GM13976 (cell line): ENCODE measurements at regions not wholly inside any gene's neighbourhood (a gene's known extent, or its start where the extent isn't known, plus 50 kb on each side); places are given as distances from the start of the nearest gene placed in this dataset.
"Not testable (repeated sequence)": the region's sequence is repeated elsewhere in the genome, so short reads cannot be mapped to it uniquely, and the experiment has no call there.

ENCODE experiments used
- DNase-seq: peaks from one replicate; pipeline ENCODE4 v3.0.0; 2012; ENCODE audit warnings: low spot score
- in situ Hi-C: fragments of 300-500 bp; cut with MboI; formaldehyde crosslinking; loops from one replicate; pipeline ENCODE4 v1.12.0; 2022; ENCODE audit warnings: low sequenced_read_pairs, mixed read lengths, inconsistent platforms; ENCODE audit not compliant: unreplicated experiment
- TF ChIP-seq, protein P1 (sequence below): IDR thresholded peaks from 2 replicates; pipeline ENCODE4 v1.5.1; 2012; ENCODE audit warnings: borderline replicate concordance, mild to moderate bottlenecking; ENCODE audit not compliant: insufficient read depth; ENCODE audit errors: extremely low read depth, missing control alignments, control extremely low read depth

DNA sequence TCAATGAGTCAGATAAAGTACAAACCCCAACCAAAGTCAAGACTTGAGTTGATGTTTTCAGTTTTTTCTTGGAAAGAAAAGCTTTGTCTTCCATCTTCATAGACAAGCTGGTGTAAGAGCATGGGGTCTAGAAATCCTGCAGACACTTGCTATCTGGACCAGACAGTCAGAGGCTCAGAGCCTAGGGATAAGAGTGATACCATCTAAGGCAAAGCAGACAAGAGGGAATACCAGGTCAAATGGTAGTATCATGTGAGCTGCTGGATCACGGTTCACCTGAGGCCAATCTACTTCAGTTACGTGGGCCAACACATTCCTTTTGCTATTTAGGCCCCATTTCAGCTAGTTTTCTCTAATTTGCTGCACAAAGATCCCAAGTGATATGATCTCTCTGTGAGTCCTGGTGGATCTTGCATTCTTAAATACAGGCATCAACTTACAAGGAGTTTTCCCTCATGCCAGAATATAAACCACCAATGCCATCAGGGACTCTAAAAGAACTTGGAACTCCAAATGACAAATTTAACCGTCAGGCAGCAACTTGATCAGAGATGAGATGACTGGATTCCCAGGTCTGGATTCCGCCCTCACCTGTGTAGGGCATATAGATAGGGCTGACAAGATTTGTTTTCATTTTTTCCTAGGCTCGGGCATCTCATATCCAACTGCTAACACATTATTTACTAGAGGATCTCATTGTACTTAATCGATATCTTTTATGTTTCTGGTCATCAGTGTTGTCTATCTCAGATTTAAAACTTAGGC, 101.4 kb downstream of the FOXD4L6 start:
- in situ Hi-C loops: not testable (repeated sequence)

DNA sequence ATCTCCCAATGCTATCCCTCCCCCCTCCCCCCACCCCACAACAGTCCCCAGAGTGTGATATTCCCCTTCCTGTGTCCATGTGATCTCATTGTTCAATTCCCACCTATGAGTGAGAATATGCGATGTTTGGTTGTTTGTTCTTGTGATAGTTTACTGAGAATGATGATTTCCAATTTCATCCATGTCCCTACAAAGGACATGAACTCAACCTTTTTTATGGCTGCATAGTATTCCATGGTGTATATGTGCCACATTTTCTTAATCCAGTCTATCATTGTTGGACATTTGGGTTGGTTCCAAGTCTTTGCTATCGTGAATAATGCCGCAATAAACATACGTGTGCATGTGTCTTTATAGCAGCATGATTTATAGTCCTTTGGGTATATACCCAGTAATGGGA, 106.1 kb downstream of the FOXD4L6 start:
- DNase-seq, in situ Hi-C loops: not testable (repeated sequence)

More for the DNA sequence above, 101.4 kb downstream of the FOXD4L6 start:
- DNase-seq: not testable (repeated sequence)

DNA sequence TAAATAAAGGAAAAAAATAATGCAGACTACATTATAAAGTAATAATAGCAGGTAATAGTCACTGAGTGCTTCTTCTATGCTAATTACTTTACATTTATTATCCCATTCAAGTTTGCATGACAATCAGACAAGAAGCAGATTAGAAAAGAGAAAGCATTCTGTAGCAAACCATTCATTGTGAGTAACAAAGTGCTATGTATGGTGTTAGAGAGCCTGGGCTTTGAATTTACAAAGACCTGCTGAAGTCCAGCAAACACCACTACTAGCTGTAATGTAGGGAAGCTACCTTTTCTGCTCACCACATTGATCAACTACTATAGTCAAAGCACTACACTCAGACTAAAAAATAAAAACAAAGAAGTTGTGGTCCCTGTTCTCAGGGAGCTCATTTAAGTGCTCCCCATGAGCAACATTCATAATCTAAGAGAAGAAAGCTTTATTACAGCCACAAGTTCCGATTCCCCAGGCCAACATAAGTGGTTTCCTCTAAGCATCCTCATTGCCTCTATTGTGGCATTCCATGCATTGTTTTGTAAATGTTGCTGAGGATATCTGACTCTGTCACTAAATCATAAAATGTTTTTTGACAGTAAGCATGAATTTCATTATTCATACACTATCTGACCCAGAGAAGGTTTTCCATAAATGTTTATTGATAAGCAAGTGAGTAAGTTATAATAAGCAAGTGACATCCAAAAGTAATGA, 108.5 kb downstream of the FOXD4L6 start:
- in situ Hi-C loops: not testable (repeated sequence)

DNA sequence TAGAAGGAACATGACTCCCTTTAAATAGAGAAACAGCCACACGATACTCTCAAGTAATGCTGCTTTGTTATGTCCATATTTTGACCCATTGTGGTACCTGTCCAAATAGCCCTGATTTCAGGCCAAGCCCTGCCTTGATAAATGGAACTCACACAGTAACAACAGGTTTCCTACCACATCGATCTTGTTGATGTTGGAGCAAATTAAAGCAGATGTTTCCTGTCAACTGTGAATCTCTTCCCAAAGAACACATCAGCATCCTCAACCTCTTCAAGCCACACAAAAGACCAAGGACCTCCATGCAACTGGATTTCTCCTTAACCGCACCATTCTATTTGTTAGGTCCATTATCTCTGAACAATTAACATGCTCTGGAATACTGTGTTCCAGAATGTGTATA, 109.5 kb downstream of the FOXD4L6 start:
- DNase-seq, in situ Hi-C loops: not testable (repeated sequence)

More for the DNA sequence above, 108.5 kb downstream of the FOXD4L6 start:
- not testable (repeated sequence) for DNase-seq

DNA sequence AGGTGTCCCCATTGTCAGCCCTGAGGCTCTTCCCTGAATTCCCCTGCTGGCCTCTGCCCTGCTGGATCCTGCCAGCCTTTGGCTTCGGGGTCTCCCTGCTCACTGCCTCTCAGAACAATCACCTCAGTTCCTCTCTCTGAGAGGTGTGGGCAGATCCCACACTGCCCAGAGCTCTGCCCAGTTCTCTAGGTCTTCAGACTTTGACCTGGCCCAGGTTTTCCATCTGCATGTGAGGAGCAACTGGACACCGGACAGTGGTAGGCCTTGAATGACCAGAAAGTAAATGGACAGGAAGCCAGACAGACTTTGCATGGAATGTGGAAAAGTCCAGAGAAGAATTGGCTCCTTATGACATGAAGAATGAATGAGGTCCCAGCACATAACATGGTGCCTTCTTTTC, 111.8 kb downstream of the FOXD4L6 start:
- in situ Hi-C loops, DNase-seq: not testable (repeated sequence)

DNA sequence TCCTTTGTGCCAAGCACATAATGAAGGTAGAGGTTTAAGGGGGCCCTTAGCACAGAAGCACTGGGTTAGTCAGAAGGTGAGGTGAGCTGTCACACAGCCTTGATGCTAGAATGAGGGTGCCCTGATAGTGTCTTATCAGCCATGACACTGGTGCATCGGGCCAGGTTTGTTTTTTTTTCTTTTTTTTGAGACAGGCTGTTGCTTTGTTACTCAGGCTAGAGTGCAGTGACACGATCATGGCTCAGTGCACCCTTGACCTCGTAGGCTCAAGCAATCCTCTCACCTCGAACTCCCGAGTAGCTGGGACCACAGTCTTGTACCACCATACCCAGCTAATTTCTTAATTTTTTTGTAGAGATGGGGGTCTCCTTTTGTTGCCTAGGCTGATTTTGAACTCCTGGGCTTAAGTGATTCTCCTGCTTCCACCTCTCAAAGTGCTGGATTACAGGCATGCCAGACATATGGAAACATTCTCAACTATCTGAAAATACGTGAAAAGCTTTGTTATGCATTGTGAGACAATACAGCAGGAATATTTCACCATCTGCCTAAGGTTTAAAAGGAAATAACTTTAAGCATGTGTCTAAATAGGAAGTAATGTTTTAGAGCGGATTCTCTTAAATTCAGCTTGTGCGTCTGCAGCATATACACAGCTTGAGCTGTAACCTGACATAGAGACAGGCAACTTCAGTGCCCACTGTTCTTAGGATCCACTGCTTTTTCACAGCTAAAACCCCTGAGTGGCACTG, 128.4 kb downstream of the FOXD4L6 start:
- in situ Hi-C loops, DNase-seq: not testable (repeated sequence)

GRCh38 chr9:40995490-40995889, 133.0 kb downstream of the FOXD4L6 start:
- DNase-seq, in situ Hi-C loops: not testable (repeated sequence)

GRCh38 chr9:40993842-40994241, 134.6 kb downstream of the FOXD4L6 start:
- in situ Hi-C loops, DNase-seq: not testable (repeated sequence)

- in situ Hi-C loops, DNase-seq: not testable (repeated sequence)
Measured at GRCh38 chr9:40993375-40993774, 135.1 kb downstream of the FOXD4L6 start.

DNA sequence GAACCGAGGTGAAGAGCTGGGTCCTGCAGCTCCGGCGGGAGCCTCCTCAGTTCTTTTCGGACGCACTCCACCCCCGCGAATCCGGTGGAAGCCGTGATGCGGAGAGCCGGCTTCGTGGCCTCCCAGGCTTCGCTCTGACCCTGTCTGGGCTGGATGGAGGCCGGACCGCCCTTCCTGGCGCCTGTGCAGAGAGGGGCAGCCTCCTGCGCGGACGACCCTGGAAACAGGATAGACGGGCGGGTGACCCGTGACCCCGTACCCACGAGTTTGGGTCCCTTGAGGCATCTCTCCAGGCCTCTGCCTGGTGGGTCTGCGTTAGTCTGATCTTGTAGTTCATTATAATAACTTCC, 136.0 kb downstream of the FOXD4L6 start:
- in situ Hi-C loops: not testable (repeated sequence)
- peak; percentile 33 for DNase-seq

DNA sequence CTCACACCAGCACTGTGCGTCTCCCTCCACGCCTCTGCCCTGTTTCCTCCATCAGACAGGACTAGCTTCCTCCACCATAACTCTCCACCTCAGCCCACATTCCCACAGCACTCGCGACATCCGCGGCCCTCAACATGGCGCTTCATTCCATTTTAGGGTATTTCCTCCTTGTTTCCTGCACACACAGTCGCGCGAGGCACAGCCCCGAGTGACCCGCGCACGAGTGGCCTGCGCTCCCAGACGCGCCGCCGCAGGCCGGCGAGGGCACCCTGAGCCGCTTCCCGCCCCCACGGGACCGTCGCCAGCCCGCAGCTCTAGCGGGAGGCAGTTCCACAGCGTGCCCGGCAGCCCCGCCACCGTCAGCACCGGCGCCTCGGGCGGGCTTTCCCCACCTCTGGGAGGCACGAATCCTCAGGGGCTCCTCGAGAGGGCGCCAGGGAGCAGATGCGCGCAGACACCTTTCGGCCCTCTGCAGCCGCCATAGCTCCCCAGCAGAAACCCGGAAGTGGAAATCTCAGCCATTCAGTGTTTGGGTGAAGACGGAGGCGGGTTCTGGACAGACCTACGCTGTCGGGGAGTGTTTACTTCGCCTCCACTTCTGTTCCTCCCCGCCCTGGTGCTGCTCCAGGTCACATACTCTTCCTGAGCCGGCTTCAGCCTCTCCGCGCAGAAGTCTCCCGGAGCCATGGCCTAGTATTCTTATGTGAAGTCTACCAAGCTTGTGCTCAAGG, 136.6 kb downstream of the FOXD4L6 start:
- peak; percentile 84 for DNase-seq
- in situ Hi-C loops: not testable (repeated sequence)
- TF ChIP-seq, protein P1, sequence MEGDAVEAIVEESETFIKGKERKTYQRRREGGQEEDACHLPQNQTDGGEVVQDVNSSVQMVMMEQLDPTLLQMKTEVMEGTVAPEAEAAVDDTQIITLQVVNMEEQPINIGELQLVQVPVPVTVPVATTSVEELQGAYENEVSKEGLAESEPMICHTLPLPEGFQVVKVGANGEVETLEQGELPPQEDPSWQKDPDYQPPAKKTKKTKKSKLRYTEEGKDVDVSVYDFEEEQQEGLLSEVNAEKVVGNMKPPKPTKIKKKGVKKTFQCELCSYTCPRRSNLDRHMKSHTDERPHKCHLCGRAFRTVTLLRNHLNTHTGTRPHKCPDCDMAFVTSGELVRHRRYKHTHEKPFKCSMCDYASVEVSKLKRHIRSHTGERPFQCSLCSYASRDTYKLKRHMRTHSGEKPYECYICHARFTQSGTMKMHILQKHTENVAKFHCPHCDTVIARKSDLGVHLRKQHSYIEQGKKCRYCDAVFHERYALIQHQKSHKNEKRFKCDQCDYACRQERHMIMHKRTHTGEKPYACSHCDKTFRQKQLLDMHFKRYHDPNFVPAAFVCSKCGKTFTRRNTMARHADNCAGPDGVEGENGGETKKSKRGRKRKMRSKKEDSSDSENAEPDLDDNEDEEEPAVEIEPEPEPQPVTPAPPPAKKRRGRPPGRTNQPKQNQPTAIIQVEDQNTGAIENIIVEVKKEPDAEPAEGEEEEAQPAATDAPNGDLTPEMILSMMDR: peak; percentile 79

GRCh38 chr9:40991100-40991740, 137.3 kb downstream of the FOXD4L6 start:
- in situ Hi-C loops: not testable (repeated sequence)
- DNase-seq: peak; percentile 2

GRCh38 chr9:40986332-40986731, 142.1 kb downstream of the FOXD4L6 start:
- DNase-seq, in situ Hi-C loops: not testable (repeated sequence)

- DNase-seq, in situ Hi-C loops: not testable (repeated sequence)
Measured at GRCh38 chr9:40975351-40975750, 153.1 kb downstream of the FOXD4L6 start.

GRCh38 chr9:40974912-40975311, 153.6 kb downstream of the FOXD4L6 start:
- DNase-seq, in situ Hi-C loops: not testable (repeated sequence)

DNA sequence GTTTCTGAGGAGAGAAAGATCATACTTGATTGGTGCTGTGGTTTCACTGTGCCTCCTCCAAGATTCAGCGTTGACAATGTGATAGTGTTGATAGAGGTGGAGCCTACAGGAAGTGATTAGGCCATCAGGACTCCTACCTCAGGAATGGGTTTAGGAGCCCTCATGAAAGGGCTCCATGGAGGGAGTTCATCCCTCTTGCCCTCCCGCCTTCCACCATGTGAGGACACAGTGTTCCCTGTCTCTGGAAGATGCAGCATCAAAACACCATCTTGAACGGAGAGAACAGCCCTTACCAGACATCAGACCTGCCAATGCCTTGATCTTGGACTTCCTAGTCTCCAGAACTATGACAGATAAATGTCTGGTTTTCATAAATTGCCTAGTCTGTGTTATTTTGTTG, 156.7 kb downstream of the FOXD4L6 start:
- not testable (repeated sequence) for DNase-seq

More for the DNA sequence above, 156.7 kb downstream of the FOXD4L6 start:
- in situ Hi-C loops: not testable (repeated sequence)
